OCI-LY3 (cell line): ENCODE measurements at regions not wholly inside any gene's neighbourhood (a gene's known extent, or its start where the extent isn't known, plus 50 kb on each side); places are given as distances from the start of the nearest gene placed in this dataset.

Experiments used
- EZH2phosphoT487 ChIP-seq: fragments of 200-600 bp; shearing (Covaris generic); IDR thresholded peaks from 2 replicates; pipeline ENCODE4 v1.6.1; 2018; ENCODE audit warnings: antibody characterized with exemption, mixed run types, low read depth
- TF ChIP-seq, protein P1 (sequence below): fragments of 200-600, 300-600 bp; sonication (generic); IDR thresholded peaks from 2 replicates; pipeline ENCODE4 v1.5.1; 2014; ENCODE audit warnings: antibody characterized with exemption, low read length, low read depth

DNA sequence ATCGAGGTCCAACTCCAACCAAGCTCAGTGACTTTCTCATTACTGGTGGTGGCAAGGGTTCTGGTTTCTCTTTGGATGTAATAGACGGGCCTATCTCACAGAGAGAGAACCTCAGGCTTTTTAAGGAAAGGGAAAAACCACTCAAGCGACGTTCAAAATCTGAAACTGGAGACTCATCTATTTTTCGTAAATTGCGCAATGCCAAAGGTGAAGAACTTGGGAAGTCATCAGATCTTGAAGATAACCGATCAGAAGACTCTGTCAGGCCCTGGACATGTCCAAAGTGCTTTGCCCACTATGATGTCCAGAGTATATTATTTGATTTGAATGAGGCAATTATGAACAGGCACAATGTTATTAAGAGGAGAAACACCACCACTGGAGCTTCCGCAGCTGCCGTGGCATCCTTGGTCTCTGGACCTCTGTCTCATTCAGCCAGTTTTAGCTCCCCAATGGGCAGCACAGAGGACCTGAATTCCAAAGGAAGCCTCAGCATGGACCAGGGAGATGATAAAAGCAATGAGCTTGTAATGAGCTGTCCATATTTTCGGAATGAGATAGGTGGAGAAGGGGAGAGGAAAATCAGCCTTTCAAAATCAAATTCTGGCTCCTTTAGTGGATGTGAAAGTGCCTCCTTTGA lies 343.5 kb upstream of the RGS6 start:
- TF ChIP-seq, protein P1, sequence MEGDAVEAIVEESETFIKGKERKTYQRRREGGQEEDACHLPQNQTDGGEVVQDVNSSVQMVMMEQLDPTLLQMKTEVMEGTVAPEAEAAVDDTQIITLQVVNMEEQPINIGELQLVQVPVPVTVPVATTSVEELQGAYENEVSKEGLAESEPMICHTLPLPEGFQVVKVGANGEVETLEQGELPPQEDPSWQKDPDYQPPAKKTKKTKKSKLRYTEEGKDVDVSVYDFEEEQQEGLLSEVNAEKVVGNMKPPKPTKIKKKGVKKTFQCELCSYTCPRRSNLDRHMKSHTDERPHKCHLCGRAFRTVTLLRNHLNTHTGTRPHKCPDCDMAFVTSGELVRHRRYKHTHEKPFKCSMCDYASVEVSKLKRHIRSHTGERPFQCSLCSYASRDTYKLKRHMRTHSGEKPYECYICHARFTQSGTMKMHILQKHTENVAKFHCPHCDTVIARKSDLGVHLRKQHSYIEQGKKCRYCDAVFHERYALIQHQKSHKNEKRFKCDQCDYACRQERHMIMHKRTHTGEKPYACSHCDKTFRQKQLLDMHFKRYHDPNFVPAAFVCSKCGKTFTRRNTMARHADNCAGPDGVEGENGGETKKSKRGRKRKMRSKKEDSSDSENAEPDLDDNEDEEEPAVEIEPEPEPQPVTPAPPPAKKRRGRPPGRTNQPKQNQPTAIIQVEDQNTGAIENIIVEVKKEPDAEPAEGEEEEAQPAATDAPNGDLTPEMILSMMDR = no peak
- TF ChIP-seq EZH2phosphoT487 = no peak
